ENCODE measurements at regions not wholly inside any gene's neighbourhood (a gene's known extent, or its start where the extent isn't known, plus 50 kb on each side); places are given as distances from the start of the nearest gene placed in this dataset.
"Not testable (repeated sequence)": the region's sequence is repeated elsewhere in the genome, so short reads cannot be mapped to it uniquely, and the experiment has no call there.

DNA sequence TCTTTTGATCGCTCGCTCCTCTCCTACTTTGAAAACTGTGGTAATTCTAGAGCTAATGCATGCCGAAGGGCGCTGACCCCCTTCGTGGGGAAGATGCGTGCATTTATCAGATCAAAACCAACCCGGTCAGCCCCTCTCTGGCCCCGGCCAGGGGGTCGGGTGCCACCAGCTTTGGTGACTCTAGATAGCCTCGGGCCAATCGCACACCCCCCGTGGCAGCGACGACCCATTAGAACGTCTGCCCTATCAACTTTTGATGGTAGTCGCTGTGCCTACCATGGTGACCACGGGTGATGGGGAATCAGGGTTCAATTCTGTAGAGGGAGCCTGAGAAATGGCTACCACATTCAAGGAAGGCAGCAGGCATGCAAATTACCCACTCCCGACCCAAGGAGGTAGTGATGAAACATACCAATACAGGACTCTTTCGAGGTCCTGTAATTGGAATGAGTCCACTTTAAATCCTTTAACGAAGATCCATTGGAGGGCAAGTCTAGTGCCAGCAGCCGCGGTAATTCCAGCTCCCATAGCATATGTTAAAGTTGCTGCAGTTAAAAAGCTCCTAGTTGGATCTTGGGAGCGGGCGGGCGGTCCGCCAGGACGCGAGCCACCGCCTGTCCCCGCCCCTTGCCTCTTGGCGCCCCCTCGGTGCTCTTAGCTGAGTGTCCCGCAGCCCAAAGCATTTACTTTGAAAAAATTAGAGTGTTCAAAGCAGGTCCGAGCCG is 3898.2 kb upstream of the OR11H1 start:
- no peak for TF ChIP-seq CTCF (IDR thresholded peaks at IDR 0.05; ENCODE audit: low read depth, low read length)
- ChIA-PET CTCF (no interaction called here), POLR2A (no interaction called here)
- Histone ChIP-seq H3K27ac (ENCODE audit: low read depth, low read length) (no peak overlapping the region), H3K27me3 (ENCODE audit: control insufficient read depth, insufficient read depth, low read length) (no peaks in the 10 kb centered on the region), H3K4me3 (ENCODE audit: low read depth, low read length) (no peak overlapping the region), H3K9me3 (ENCODE audit: control insufficient read depth, insufficient read depth, low read length) (peaks cover 57% of the 10 kb centered on the region)
- no peak for DNase-seq (ENCODE audit: low read depth, low spot score)

GRCh38 chr22:11630386-11631084 is 3897.5 kb upstream of the OR11H1 start:
- DNase-seq (ENCODE audit: low read depth, low spot score); CTCF ChIA-PET; POLR2A ChIA-PET; H3K27me3 ChIP-seq (ENCODE audit: control insufficient read depth, insufficient read depth, low read length); H3K27ac ChIP-seq (ENCODE audit: low read depth, low read length); H3K4me3 ChIP-seq (ENCODE audit: low read depth, low read length): not testable (repeated sequence)
- peaks cover 55% of the 10 kb centered on the region for H3K9me3 ChIP-seq (ENCODE audit: control insufficient read depth, insufficient read depth, low read length)

All from AG04450 (cell line).